GM21423 (cell line): ENCODE measurements at regions not wholly inside any gene's neighbourhood (a gene's known extent, or its start where the extent isn't known, plus 50 kb on each side); places are given as distances from the start of the nearest gene placed in this dataset.
A peak's percentile ranks its signal among the peaks of the same experiment; 100 is the strongest.
"Not testable (repeated sequence)": the region's sequence is repeated elsewhere in the genome, so short reads cannot be mapped to it uniquely, and the experiment has no call there.

Experiments
- ATAC-seq: cut with Tn5 transposase; IDR thresholded peaks from one replicate; pipeline ENCODE4 v1.9.1; 2021; ENCODE audit warnings: mild to moderate bottlenecking, moderate library complexity; ENCODE audit not compliant: unreplicated experiment

- ATAC-seq = no peak
Measured at GRCh38 chr5:124007675-124008398, 495.9 kb downstream of the CSNK1G3 start.

DNA sequence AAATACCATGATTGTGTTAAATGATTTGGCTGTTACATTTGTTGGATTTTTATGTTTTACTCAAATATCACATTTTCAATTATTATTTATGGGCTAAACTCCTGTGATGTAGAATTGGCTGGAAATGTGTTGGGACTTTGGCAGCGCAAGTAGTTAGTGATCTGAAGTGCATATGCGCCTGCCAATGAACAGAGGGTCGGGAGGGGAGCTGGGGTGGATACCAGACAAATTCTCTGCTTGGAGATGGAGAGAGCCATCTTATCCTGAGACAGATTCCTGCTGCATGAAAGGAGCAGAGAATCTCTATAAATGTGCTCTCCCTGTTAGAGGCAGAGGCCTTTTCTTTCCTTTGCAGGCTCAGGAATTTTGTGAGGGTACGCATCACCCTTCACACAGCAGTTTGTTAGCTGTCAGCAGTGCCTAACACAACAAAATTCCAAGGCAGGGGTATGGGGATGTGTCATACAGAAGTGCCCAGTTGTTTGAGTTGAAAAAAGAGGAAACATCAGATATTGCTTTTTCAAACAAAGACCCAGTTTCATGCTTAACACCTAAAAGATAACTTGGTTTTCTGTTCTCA, 489.1 kb downstream of the CSNK1G3 start:
- no peak for ATAC-seq

GRCh38 chr5:124000538-124000937, 488.6 kb downstream of the CSNK1G3 start:
- no peak for ATAC-seq

DNA sequence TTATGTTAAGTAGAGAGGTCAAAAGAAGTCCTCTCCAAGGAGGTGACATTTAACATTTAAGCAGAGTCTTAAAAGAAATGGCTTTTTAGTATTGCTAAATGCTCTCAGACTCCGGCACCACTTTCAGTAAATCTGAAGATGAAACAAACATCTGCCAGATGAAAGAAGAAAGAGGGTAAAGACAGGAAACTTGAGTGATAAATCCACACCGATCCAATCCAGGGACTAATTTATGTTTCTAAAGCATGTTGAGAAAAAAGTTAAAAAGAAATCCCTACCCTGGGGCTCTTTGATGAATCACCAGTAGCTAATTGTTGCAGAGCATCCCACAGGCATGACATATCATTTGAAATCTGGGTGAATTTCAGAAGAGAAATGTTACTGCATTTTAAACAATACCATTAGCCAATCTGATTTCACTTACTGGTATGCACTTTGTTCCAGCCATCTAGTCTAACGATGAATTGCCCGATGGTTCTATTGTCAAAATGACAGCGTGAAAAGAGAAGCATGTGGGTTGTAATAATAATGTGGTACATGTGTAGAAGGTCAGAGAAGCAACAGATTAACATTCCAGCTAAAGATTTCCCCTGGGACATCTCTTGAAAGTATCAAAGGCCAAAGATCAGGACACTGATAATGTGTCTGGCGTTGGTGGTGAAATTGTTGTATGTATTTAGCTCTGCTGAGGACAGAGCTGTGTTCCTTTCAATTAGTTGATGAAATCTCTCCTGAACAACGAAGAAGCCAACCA, 485.7 kb downstream of the CSNK1G3 start:
- ATAC-seq = no peak

DNA sequence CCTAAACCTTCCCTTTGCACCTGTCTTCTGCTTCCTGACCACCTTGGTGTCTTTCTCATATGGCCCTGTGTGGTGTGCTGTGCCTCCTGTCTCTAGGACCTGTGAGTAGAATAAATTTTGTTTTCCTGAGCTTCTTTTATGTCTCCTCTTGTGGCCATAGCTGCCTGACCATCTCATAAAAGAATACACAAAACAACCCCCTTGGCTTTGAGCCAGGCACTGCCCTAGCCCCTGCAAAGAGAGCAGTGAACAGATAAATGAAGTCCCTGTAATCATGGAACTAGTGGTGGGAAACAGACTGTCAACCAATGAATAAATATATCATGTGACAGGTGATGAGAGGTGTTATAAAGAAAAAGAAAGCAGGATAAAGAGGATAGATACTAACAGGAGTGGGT, 485.1 kb downstream of the CSNK1G3 start:
- ATAC-seq = no peak

- ATAC-seq = no peak
Measured at GRCh38 chr5:123992641-123993040, 480.7 kb downstream of the CSNK1G3 start.

GRCh38 chr5:123987956-123988355, 476.0 kb downstream of the CSNK1G3 start:
- ATAC-seq = no peak

DNA sequence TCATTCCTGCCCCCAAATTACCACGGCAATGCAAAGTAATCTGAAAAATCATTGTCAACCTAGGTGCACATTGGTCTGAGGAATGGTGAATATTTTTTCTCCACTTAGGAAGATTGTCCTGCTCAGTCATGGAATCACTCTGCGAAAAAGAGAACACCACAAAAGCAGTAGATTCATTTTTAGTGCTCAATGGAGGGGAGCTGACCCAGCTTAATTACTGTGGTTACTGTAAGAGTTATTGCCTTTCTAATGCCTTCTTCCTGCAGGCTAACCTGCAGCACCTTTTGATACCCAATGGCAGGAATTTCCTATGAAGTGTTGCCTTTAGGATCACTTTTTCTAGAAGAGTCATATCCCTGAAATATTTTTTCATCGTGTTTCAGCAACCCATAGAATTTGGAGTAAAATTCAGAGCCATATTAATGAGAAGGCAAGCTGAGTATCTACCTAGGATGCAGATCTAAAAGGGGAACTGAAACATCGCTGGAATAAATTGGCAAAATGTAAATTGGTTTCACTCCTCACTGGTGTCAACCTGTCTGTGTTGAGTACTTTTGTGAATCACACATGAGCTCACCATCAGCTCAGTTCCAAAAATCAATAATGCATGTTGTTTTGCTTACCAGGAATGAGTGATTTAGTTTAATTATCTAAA, 464.5 kb downstream of the CSNK1G3 start:
- ATAC-seq = peak; percentile 74

DNA sequence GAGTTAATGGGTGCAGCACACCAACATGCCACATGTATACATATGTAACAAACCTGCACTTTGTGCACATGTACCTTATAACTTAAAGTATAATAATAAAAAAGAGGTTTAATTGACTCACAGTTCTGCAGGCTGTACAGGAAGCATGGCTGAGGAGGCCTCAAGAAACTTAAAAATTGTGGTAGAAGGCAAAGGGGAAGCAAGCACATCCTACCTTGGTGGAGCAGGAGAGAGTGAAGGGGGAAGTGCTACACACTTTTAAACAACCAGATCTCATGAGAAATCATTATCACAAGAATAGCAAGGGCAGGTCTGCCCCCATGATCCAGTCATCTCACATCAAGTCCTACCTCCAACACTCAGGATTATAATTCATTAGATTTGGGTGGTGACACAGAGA, 463.5 kb downstream of the CSNK1G3 start:
- ATAC-seq = not testable (repeated sequence)

DNA sequence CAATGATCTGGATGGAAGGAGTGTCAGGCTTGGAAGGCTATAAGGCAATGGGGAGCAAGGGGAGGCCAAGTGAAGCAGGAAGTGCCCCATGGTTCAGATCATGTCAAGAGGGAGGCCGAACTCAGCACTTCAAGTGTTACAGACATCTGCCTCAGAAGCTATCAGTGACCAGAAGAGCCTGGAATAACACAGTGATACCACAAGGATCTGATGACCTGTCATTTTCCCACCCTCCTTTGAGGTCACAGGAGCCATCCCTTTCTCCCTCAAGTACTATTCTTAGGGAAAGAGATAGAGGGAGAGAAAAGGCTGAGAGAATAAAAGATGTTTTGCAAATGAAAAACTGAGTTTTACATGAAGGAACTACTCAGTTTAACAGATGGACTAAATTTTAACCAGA, 454.8 kb downstream of the CSNK1G3 start:
- no peak for ATAC-seq

- ATAC-seq = no peak
Measured at GRCh38 chr5:123965626-123966025, 453.6 kb downstream of the CSNK1G3 start.

DNA sequence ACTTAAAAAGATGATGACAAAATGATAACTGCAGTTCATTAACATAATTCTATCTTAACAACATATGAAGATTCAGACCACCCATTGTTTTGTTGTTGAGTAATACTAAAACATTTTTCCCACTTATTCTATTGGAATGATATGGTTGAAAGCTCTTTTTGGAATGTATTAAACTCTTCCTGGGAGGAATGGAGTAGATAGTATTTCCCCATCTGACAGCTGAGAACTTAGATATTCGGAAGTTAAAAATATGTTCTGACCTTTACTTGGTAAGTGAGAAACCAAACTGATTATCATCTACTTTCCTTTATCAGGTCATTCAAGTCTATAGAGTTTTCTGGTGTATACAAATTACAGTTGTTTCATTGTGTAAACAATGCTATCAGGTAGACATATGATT, 452.9 kb downstream of the CSNK1G3 start:
- ATAC-seq = no peak

- ATAC-seq = no peak
Measured at GRCh38 chr5:123960526-123960925, 448.5 kb downstream of the CSNK1G3 start.

DNA sequence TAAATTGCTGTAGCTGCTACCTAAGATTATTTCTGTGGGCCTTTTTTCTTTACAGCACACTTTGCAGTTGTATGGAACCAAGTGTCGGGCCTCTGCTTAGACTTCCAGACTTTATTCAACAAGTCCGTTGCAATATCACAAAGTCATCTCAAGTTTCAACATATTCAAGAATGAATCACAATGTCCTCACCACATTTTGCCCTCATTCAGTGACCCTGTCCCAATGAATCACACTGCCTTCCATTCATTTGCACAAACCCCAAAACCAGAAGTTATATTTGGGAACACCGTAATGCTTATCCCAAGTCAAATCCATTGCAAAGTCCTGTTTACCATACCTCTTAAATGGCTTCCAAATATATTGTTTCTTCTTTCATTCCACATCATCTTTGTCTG, 439.6 kb downstream of the CSNK1G3 start:
- ATAC-seq = no peak

- no peak for ATAC-seq
Measured at GRCh38 chr5:123950701-123951581, 439.0 kb downstream of the CSNK1G3 start.

GRCh38 chr5:123949807-123950340, 437.9 kb downstream of the CSNK1G3 start:
- ATAC-seq = no peak

- no peak for ATAC-seq
Measured at GRCh38 chr5:123949043-123949804, 437.2 kb downstream of the CSNK1G3 start.

DNA sequence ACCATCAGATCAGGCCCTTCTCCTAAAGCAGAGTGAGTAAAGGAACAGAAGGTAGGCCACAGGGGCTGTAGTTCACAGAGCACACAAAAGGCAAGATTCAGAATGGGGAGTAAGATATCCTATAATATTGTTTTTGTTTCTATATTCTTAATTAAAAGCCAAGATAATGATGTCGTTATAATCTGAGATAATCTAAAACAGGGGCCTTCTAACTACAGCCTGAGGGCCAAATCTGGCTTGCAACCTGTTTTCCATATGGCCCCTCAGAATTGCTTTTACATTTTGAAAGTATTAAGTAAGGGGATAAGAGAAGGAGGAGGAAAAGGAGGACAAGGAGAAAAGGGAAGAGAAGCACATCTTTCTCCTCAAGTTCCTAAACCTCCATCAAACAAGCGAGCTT, 435.8 kb downstream of the CSNK1G3 start:
- no peak for ATAC-seq

DNA sequence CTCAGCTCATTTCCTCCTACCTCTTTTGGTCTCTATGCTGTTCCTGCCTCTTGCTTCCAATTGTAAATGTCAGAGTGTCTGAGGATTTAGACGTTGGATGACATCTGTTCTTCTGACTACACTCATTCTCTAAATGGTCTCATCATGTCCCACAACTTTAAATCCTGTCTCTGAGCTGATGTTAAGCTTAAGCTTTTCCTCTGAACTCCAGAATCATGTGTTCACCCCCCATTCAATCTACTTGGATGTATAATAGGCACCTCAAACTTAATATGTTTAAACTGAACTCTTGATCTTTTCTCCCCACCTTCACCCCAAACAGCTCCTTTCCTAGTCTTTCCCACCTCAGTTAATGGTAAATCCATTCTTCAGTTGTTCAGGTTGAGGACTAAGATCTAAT, 433.6 kb downstream of the CSNK1G3 start:
- ATAC-seq = no peak

DNA sequence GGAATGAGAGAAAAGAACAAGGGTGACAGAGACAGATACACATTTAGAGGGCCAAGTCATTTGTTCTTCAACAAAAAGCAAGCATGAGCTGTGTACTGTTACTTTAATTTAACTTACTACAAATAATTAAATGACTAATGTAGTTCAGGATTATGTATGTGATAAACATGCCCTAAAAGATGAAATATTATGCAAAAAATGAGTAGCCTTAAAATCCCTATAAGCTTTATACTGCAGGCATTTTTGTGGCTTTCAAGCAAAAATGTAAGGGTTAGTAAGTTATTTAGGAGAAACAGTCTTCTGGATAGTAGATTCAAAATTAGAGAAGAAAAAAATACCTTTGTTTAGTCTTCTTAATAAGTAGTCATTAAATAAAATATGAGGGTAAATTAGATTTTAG, 431.2 kb downstream of the CSNK1G3 start:
- no peak for ATAC-seq
